NB4 (cell line): ENCODE measurements at regions not wholly inside any gene's neighbourhood (a gene's known extent, or its start where the extent isn't known, plus 50 kb on each side); places are given as distances from the start of the nearest gene placed in this dataset.

Source experiments
- DNase-seq: peaks from one replicate; pipeline ENCODE4 v3.0.0; 2010; ENCODE audit warnings: low read depth
- H3K4me3 ChIP-seq: one replicate; pipeline ENCODE4 v1.5.1; 2011; ENCODE audit warnings: mild to moderate bottlenecking, low read depth, low read length, moderate library complexity
- CTCF ChIP-seq: IDR thresholded peaks from one replicate; pipeline ENCODE4 v1.5.1; 2012; ENCODE audit warnings: low read depth, low read length
- MYC ChIP-seq: IDR thresholded peaks from 2 replicates; pipeline ENCODE4 v1.6.1; 2011; ENCODE audit warnings: low read depth, low read length
- POLR2A ChIP-seq: IDR thresholded peaks from 2 replicates; pipeline ENCODE4 v1.6.1; 2011; ENCODE audit warnings: mild to moderate bottlenecking; ENCODE audit not compliant: insufficient read length; ENCODE audit errors: extremely low read depth
- TF ChIP-seq, protein P1 (sequence below): IDR thresholded peaks from 2 replicates; pipeline ENCODE4 v1.6.1; 2011; ENCODE audit warnings: low read depth, low read length

GRCh38 chr4:123819362-123820035 is 422.9 kb downstream of the SPRY1 start:
- H3K4me3 ChIP-seq, result no peak overlapping the region
- DNase-seq, result no peak
- TF ChIP-seq POLR2A (no peak), CTCF (no peak), MYC (no peak)
- TF ChIP-seq, protein P1, sequence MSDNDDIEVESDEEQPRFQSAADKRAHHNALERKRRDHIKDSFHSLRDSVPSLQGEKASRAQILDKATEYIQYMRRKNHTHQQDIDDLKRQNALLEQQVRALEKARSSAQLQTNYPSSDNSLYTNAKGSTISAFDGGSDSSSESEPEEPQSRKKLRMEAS, result no peak

- no peak overlapping the region for H3K4me3 ChIP-seq
- no peak for DNase-seq
- TF ChIP-seq, protein P1, result no peak
- TF ChIP-seq MYC, result no peak
- TF ChIP-seq POLR2A, result no peak
- no peak for TF ChIP-seq CTCF
These were observed 425.3 kb downstream of the SPRY1 start for GRCh38 chr4:123821861-123822260.

DNA sequence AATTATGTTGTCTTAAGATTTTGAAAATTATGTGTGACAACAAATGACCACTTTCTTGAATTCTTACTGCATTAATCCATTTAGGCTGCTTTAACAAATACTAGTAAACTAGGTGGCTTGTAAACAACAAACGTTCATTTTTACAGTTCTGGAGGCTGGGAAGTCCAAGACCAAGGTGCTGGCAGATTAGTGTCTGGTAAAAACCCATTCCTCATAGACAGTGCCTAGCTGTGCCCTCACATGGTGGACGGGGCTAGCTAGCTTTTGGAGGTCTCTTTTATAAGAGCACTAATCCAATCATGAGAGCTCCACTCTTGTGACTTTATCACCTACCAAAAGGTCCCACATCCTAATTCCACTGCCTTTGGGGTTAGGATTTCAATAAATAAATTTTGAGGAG is 425.8 kb downstream of the SPRY1 start:
- H3K4me3 ChIP-seq, result no peak overlapping the region
- no peak for DNase-seq
- TF ChIP-seq CTCF, result no peak
- no peak for TF ChIP-seq MYC
- TF ChIP-seq POLR2A, result no peak
- TF ChIP-seq, protein P1, result no peak

- TF ChIP-seq, protein P1, result no peak
- no peak for TF ChIP-seq POLR2A
- TF ChIP-seq CTCF, result no peak
- TF ChIP-seq MYC, result no peak
- no peak overlapping the region for H3K4me3 ChIP-seq
- DNase-seq, result no peak
These were observed 426.6 kb downstream of the SPRY1 start for GRCh38 chr4:123823244-123823643.

DNA sequence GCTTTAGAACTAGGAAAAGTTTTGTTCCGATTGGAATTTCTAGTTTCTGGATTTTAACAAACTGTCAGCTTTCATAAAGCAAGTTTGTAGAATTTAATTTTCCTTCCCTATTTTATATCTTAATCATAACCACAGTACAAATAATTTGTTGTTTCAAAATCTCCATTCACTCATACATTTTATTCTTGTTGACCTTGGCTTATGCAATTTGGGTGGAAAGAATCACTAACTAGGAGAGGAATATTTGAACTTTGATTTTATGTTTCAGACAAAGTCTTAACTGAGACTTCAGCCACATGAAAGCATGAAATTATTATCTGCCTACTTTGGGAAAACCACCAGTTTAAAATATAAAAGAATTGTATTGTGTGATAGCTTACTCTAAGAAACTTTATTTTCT is 427.9 kb downstream of the SPRY1 start:
- no peak for DNase-seq
- H3K4me3 ChIP-seq, result no peak overlapping the region
- TF ChIP-seq POLR2A (no peak), CTCF (no peak), MYC (no peak)
- TF ChIP-seq, protein P1, result no peak
